GM23338 (cell line): ENCODE measurements at regions not wholly inside any gene's neighbourhood (a gene's known extent, or its start where the extent isn't known, plus 50 kb on each side); places are given as distances from the start of the nearest gene placed in this dataset.

Experiments
- ATAC-seq: fragments of 200-7000 bp; cut with Tn5 transposase; 3 replicates; pipeline ENCODE4 v1.9.1; 2020
- DNase-seq: peaks from one replicate; pipeline ENCODE4 v3.0.0-alpha.2; 2015; ENCODE audit warnings: low spot score
- H2AFZ ChIP-seq: fragments of 200-600 bp; sonication (generic); 2 replicates; pipeline ENCODE4 v1.8.0; 2016; ENCODE audit warnings: antibody characterized with exemption, mild to moderate bottlenecking, moderate library complexity
- H3F3A ChIP-seq: fragments of 200-600 bp; sonication (generic); replicated peaks from 2 replicates; pipeline ENCODE4 v1.8.0; 2017; ENCODE audit warnings: antibody characterized with exemption, mixed run types, low read depth
- H3K27ac ChIP-seq: fragments of 200-600 bp; sonication (generic); 2 replicates; pipeline ENCODE4 v1.6.1; 2016; ENCODE audit warnings: low read depth
- H3K27me3 ChIP-seq: fragments of 200-600 bp; sonication (generic); 2 replicates; pipeline ENCODE4 v1.8.0; 2016; ENCODE audit warnings: mild to moderate bottlenecking, mixed run types, moderate library complexity; ENCODE audit not compliant: insufficient read depth
- H3K36me3 ChIP-seq: fragments of 200-600 bp; sonication (generic); 2 replicates; pipeline ENCODE4 v1.8.0; 2016; ENCODE audit warnings: mild to moderate bottlenecking; ENCODE audit not compliant: insufficient read depth
- H3K4me1 ChIP-seq: fragments of 200-600 bp; sonication (generic); 2 replicates; pipeline ENCODE4 v1.8.0; 2016; ENCODE audit warnings: mild to moderate bottlenecking, moderate library complexity; ENCODE audit not compliant: insufficient read depth
- H3K4me2 ChIP-seq: fragments of 200-600 bp; sonication (generic); 2 replicates; pipeline ENCODE4 v1.7.1; 2017; ENCODE audit warnings: mixed run types
- H3K4me3 ChIP-seq: fragments of 200-600 bp; sonication (generic); 2 replicates; pipeline ENCODE4 v1.6.1; 2016; ENCODE audit warnings: mixed run types
- H3K79me2 ChIP-seq: fragments of 200-600 bp; sonication (generic); replicated peaks from 2 replicates; pipeline ENCODE4 v1.8.0; 2017; ENCODE audit warnings: mild to moderate bottlenecking; ENCODE audit not compliant: insufficient read depth
- H3K9me2 ChIP-seq: fragments of 200-600 bp; sonication (generic); 2 replicates; pipeline ENCODE4 v1.8.0; 2017; ENCODE audit not compliant: insufficient read depth
- H4K20me1 ChIP-seq: fragments of 200-600 bp; sonication (generic); replicated peaks from 2 replicates; pipeline ENCODE4 v1.8.0; 2017; ENCODE audit warnings: mild to moderate bottlenecking; ENCODE audit not compliant: insufficient read depth
- H3K27ac Mint-ChIP-seq: 2 replicates; pipeline ENCODE4 v1.8.0; 2020; ENCODE audit warnings: inconsistent platforms, mild to moderate bottlenecking, moderate library complexity, mixed read lengths
- H3K27me3 Mint-ChIP-seq: 3 replicates; pipeline ENCODE4 v1.8.0; 2022; ENCODE audit warnings: low read depth, mild to moderate bottlenecking, moderate library complexity, mixed read lengths, inconsistent platforms; ENCODE audit not compliant: insufficient read depth, poor library complexity
- H3K36me3 Mint-ChIP-seq: 3 replicates; pipeline ENCODE4 v1.8.0; 2021; ENCODE audit warnings: low read depth, mild to moderate bottlenecking, inconsistent platforms, moderate library complexity, mixed read lengths
- H3K4me1 Mint-ChIP-seq: 3 replicates; pipeline ENCODE4 v1.8.0; 2020; ENCODE audit warnings: mild to moderate bottlenecking, inconsistent platforms, mixed read lengths
- H3K4me3 Mint-ChIP-seq: 3 replicates; pipeline ENCODE4 v1.8.0; 2021; ENCODE audit warnings: moderate library complexity, mild to moderate bottlenecking, inconsistent platforms, mixed read lengths
- H3K9me3 Mint-ChIP-seq: 3 replicates; pipeline ENCODE4 v1.8.0; 2020; ENCODE audit warnings: moderate library complexity, mild to moderate bottlenecking, inconsistent platforms, mixed read lengths
- ETS1 ChIP-seq: IDR thresholded peaks from 2 replicates; pipeline ENCODE4 v1.6.1; 2016; ENCODE audit warnings: antibody characterized with exemption
- EZH2 ChIP-seq: fragments of 200-600 bp; sonication (generic); IDR thresholded peaks from one replicate; pipeline ENCODE4 v1.8.0; 2017; ENCODE audit warnings: antibody characterized with exemption, mild to moderate bottlenecking, low read depth; ENCODE audit not compliant: unreplicated experiment
- EZH2phosphoT487 ChIP-seq: fragments of 200-600 bp; sonication (generic); IDR thresholded peaks from one replicate; pipeline ENCODE4 v1.8.1; 2018; ENCODE audit warnings: antibody characterized with exemption; ENCODE audit not compliant: unreplicated experiment
- JUNB ChIP-seq: IDR thresholded peaks from one replicate; pipeline ENCODE4 v1.6.1; 2016; ENCODE audit warnings: antibody characterized with exemption; ENCODE audit not compliant: unreplicated experiment
- NANOG ChIP-seq: IDR thresholded peaks from 2 replicates; pipeline ENCODE4 v1.6.1; 2016; ENCODE audit warnings: antibody characterized with exemption, borderline replicate concordance
- POLR2AphosphoS5 ChIP-seq: IDR thresholded peaks from 2 replicates; pipeline ENCODE4 v1.6.1; 2016; ENCODE audit warnings: antibody characterized with exemption, low read depth
- STAT1 ChIP-seq: IDR thresholded peaks from one replicate; pipeline ENCODE4 v1.6.1; 2016; ENCODE audit warnings: antibody characterized with exemption; ENCODE audit not compliant: unreplicated experiment
- ZNF114 ChIP-seq: fragments of 250-450 bp; sonication (Bioruptor Pico); IDR thresholded peaks from 2 replicates; pipeline ENCODE4 v1.5.0; 2020; ENCODE audit warnings: mild to moderate bottlenecking, moderate library complexity
- ZNF331 ChIP-seq: fragments of 250-450 bp; sonication (Bioruptor Pico); IDR thresholded peaks from 2 replicates; pipeline ENCODE4 v1.5.0; 2020; ENCODE audit warnings: low read depth, mild to moderate bottlenecking, moderate library complexity
- TF ChIP-seq, protein P1 (sequence below), 2 experiments: fragments of 200-600 bp in 1 of 2; sonication (generic) in 1 of 2; conservative IDR thresholded peaks; 2 replicates each; pipeline versions ENCODE4 v1.5.1 to v1.6.1; 2016 to 2017; ENCODE audit warnings: antibody characterized with exemption in 2 of 2, low read depth in 2 of 2, mild to moderate bottlenecking in 2 of 2, moderate library complexity in 1 of 2

- H3K9me3 Mint-ChIP-seq: no peaks in the 10 kb centered on the region
- no peak overlapping the region for H3K4me3 ChIP-seq
- no peaks in the 10 kb centered on the region for H3K27me3 ChIP-seq
- no peak for ATAC-seq
- no peak overlapping the region for H3K4me3 Mint-ChIP-seq
- no peaks in the 10 kb centered on the region for H3F3A ChIP-seq
- no peak overlapping the region for H3K27ac Mint-ChIP-seq
- H3K27ac ChIP-seq: no peak overlapping the region
- H3K79me2 ChIP-seq: no peaks in the 10 kb centered on the region
- H3K4me1 Mint-ChIP-seq: peaks cover 5% of the 10 kb centered on the region; the same call in 1 of the 3 replicates
- no peak for DNase-seq
- no peak overlapping the region for H2AFZ ChIP-seq
- 0 out of 2 replicates have a peak, but pooled peaks cover 6% of the 10 kb centered on the region for H3K9me2 ChIP-seq
- H3K4me1 ChIP-seq: no peaks in the 10 kb centered on the region
- H3K36me3 Mint-ChIP-seq: no peaks in the 10 kb centered on the region
- no peak overlapping the region for H3K4me2 ChIP-seq
- TF ChIP-seq NANOG (no peak), JUNB (no peak), STAT1 (no peak), EZH2 (no peak), EZH2phosphoT487 (no peak), ZNF331 (no peak), ZNF114 (CRISPR knock-in tag) (no peak)
- H3K27me3 Mint-ChIP-seq: no peaks in the 10 kb centered on the region
- H3K36me3 ChIP-seq: no peaks in the 10 kb centered on the region
- no peaks in the 10 kb centered on the region for H4K20me1 ChIP-seq
These were observed 143.7 kb upstream of the GNAO1 start for GRCh38 chr16:56047307-56048234.

DNA sequence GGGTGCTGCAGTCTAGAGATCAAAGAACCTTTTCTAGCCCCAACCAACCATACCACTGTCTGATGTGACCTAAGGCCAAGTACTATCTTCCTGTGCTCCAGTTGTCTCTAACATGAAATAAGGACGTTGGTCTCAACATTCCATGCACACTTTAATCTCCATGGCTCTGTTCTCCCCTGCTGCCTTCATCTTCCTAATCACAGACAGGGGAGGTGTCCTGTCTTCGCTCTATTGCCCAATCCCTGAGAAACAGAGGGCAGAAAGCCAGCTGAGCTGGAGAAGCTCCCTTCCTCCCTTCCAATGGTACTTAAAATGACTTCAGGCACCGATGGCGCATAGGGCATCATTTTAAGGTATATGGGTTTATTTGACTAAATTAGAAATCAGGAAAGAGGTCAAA is 148.9 kb upstream of the GNAO1 start:
- DNase-seq (no peak), ATAC-seq (no peak)
- Mint-ChIP-seq H3K27ac (no peak overlapping the region), H3K36me3 (peaks cover 4% of the 10 kb centered on the region; the same call in 1 of the 3 replicates), H3K4me1 (peaks cover 5% of the 10 kb centered on the region; the same call in 1 of the 3 replicates), H3K4me3 (no peak overlapping the region), H3K9me3 (peaks cover 8% of the 10 kb centered on the region), H3K27me3 (peaks cover 3% of the 10 kb centered on the region)
- Histone ChIP-seq H3K27me3 (no peaks in the 10 kb centered on the region), H4K20me1 (no peaks in the 10 kb centered on the region), H3K36me3 (no peaks in the 10 kb centered on the region), H3K9me2 (0 out of 2 replicates have a peak, but pooled peaks cover 6% of the 10 kb centered on the region), H2AFZ (no peak overlapping the region), H3K27ac (no peak overlapping the region), H3K79me2 (no peaks in the 10 kb centered on the region), H3K4me1 (no peaks in the 10 kb centered on the region), H3K4me3 (no peak overlapping the region), H3K4me2 (no peak overlapping the region), H3F3A (no peaks in the 10 kb centered on the region)
- no peak for TF ChIP-seq JUNB

DNA sequence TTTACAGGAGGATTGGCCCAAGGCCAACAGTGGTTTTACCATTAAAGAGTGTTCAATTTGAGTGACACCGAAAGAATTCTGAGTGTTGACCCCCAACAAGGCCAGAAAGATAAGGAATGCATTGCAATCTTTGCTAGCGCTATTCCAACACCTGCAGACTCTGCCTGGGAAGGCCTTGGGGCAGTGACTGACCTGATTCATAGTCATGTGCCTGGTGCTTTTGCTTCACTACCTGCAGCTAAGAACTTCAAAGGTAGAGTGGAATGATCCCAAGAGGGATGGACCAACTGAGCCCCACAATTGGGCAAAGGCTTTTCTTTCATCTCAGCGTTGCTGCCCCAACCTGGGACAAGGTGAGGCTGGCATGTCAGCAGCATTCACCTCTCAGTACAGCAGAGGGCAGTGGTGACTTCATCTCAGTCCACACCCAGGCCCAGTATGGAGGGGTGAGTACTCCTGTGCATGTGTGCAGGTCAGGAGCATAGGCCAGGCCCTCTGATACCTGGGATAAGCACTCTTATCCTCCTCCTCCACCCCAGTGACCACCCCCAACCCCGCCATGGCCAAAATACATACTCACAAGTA is 149.6 kb upstream of the GNAO1 start:
- H3K4me1 Mint-ChIP-seq: no peaks in the 10 kb centered on the region; the same call in 2 of the 3 replicates
- peak; percentile 86 for DNase-seq
- peak; percentile 100 for ATAC-seq
- H3K4me3 Mint-ChIP-seq: no peak overlapping the region
- no peak for TF ChIP-seq ETS1
- no peak for TF ChIP-seq POLR2AphosphoS5
- TF ChIP-seq, protein P1, sequence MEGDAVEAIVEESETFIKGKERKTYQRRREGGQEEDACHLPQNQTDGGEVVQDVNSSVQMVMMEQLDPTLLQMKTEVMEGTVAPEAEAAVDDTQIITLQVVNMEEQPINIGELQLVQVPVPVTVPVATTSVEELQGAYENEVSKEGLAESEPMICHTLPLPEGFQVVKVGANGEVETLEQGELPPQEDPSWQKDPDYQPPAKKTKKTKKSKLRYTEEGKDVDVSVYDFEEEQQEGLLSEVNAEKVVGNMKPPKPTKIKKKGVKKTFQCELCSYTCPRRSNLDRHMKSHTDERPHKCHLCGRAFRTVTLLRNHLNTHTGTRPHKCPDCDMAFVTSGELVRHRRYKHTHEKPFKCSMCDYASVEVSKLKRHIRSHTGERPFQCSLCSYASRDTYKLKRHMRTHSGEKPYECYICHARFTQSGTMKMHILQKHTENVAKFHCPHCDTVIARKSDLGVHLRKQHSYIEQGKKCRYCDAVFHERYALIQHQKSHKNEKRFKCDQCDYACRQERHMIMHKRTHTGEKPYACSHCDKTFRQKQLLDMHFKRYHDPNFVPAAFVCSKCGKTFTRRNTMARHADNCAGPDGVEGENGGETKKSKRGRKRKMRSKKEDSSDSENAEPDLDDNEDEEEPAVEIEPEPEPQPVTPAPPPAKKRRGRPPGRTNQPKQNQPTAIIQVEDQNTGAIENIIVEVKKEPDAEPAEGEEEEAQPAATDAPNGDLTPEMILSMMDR (conservative IDR thresholded peaks at IDR 0.05; ENCODE audit: low read depth in 2 of 2): peak; percentile 62 to 94
- H4K20me1 ChIP-seq: no peaks in the 10 kb centered on the region
- no peaks in the 10 kb centered on the region for H3K79me2 ChIP-seq
- no peak overlapping the region for H3K4me2 ChIP-seq
- 0 out of 2 replicates have a peak, but pooled peaks cover 6% of the 10 kb centered on the region for H3K9me2 ChIP-seq
- H3K4me3 ChIP-seq: no peak overlapping the region
- H3K4me1 ChIP-seq: no peaks in the 10 kb centered on the region
- H3K27me3 ChIP-seq: no peaks in the 10 kb centered on the region
- no peaks in the 10 kb centered on the region for H3K36me3 ChIP-seq
- H3K27ac Mint-ChIP-seq: no peak overlapping the region
- H3K9me3 Mint-ChIP-seq: peaks cover 15% of the 10 kb centered on the region
- H3F3A ChIP-seq: no peaks in the 10 kb centered on the region
- H3K27ac ChIP-seq: no peak overlapping the region
- H3K36me3 Mint-ChIP-seq: peaks cover 7% of the 10 kb centered on the region; the same call in 1 of the 3 replicates
- peaks cover 3% of the 10 kb centered on the region for H3K27me3 Mint-ChIP-seq
- H2AFZ ChIP-seq: no peak overlapping the region
